ENCODE measurements at regions not wholly inside any gene's neighbourhood (a gene's known extent, or its start where the extent isn't known, plus 50 kb on each side); places are given as distances from the start of the nearest gene placed in this dataset.

DNA sequence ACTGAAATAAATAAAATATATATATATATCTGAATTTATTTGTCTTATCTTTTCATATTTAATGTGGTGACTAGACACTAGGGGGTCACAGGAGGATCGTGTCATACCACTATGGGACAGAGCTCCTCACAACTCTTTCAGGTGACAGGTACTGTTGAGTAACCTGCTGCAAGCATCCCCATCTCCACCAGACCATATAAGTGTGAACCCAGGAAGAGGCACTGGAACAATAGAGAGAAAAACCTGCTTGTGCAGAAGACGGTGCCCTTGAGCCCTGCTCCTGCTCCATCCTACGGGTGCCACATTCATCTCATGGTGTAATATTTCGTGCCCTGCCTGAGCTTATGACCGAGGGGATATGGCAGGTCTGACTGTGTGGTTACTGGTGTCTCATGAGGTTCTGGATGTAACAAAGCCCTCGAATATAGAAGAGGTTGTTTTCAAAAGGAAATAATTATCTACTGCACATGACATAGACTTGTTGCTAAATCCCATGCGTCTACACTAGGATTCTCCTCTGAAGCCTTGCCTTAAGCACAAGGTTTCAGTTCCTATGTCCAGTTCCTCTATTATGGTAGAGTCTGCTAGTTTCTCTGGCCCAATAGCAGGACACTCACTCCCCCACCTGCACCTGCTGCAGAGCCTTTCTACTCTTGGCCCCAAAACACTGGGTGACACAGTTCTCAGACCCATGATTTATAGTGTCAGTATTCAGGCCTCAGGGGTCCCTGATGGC, 70.4 kb downstream of the GGTLC2 start:
- TF ChIP-seq, protein P1, sequence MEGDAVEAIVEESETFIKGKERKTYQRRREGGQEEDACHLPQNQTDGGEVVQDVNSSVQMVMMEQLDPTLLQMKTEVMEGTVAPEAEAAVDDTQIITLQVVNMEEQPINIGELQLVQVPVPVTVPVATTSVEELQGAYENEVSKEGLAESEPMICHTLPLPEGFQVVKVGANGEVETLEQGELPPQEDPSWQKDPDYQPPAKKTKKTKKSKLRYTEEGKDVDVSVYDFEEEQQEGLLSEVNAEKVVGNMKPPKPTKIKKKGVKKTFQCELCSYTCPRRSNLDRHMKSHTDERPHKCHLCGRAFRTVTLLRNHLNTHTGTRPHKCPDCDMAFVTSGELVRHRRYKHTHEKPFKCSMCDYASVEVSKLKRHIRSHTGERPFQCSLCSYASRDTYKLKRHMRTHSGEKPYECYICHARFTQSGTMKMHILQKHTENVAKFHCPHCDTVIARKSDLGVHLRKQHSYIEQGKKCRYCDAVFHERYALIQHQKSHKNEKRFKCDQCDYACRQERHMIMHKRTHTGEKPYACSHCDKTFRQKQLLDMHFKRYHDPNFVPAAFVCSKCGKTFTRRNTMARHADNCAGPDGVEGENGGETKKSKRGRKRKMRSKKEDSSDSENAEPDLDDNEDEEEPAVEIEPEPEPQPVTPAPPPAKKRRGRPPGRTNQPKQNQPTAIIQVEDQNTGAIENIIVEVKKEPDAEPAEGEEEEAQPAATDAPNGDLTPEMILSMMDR (IDR thresholded peaks at IDR 0.05): no peak
- no peak for TF ChIP-seq POLR2A (IDR thresholded peaks at IDR 0.05)
